Hematopoietic multipotent progenitor cell treated with erythropoietin and hydrocortisone succinate and interleukin-3 and kit ligand, for 4 days (in vitro differentiated cells): ENCODE measurements at regions not wholly inside any gene's neighbourhood (a gene's known extent, or its start where the extent isn't known, plus 50 kb on each side); places are given as distances from the start of the nearest gene placed in this dataset.
"Not testable (repeated sequence)": the region's sequence is repeated elsewhere in the genome, so short reads cannot be mapped to it uniquely, and the experiment has no call there.

Source experiments
- DNase-seq: peaks from one replicate; pipeline ENCODE4 v3.0.0-alpha.2; 2015

DNA sequence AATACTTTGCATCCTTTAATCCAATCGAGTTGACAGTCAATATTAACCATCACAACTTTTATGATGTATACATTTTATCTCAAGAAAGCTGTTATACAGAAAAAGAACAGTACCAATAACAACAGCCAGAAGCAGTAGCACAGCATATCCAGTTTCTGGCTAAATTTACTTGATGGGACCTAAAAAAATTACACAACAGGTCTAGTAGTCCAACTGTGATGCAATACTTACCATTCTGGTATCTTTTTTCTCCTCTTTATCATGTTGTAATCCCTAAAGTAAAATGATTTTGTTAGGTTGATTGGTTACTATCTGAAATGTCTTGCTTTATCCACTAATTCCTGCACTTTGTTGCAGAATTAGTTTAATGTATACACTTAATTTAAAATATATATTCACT is 1150.6 kb downstream of the FAT4 start:
- no peak for DNase-seq

- no peak for DNase-seq
Observed at GRCh38 chr4:126466848-126467247, 1152.1 kb downstream of the FAT4 start.

DNA sequence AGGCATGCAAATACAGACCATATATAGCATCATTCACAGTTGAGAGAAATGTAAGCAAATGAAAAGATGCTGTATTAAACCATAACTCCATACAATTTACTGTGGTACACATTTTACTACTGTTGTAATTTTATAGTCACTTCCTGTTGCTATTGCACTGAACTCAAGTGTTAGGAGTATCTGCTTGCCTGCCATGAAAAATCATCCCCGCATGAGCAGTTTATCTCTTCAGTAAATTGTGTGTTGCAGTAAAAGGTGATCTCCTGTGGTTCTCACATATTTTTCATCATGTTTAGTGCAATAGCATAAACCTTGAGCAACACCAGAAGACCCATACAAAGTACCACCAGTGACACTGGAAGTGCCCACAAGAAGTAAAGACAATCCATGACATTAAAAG is 1153.4 kb downstream of the FAT4 start:
- no peak for DNase-seq

GRCh38 chr4:126470862-126471261 is 1156.1 kb downstream of the FAT4 start:
- no peak for DNase-seq

- DNase-seq = no peak
Observed at GRCh38 chr4:126475730-126476129, 1157.0 kb upstream of the INTU start.

DNA sequence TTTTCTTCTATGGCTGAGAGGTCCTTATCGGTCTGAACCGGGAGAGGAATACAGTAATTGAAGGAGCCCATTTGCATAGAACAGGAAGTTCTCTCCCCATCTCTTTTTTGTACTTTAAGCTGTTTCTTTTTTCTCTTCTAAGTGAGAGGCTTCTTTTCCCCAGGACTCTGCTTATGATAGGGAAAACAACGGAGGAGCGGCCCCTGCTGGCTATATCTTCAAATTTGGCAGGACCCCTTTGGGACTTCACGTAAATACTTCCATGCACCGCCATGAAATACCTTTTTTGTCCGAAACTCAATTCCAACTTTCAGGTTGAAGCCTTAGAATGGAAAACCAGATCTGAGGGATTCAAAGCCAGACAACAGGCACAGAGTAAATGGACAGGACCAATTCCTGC is 1153.0 kb upstream of the INTU start:
- no peak for DNase-seq

DNA sequence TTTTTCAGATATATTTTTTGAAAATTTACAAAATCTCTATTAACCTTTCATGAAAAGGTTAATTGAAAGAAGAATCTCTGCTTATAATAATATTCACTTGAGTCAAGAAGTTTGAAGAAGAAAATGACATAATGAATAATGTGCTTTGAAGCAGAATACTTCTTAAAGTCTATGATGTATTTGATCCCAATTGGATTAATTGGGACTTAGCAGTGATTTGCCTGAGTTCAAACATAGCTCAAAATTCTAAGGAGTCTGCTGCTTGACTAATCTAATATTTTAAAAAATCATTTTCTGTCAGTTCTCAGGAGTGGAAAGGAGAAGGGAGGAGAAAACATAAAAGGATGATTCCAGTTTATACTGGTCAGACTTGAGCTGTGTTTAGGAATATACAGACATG is 1150.4 kb upstream of the INTU start:
- DNase-seq = no peak

DNA sequence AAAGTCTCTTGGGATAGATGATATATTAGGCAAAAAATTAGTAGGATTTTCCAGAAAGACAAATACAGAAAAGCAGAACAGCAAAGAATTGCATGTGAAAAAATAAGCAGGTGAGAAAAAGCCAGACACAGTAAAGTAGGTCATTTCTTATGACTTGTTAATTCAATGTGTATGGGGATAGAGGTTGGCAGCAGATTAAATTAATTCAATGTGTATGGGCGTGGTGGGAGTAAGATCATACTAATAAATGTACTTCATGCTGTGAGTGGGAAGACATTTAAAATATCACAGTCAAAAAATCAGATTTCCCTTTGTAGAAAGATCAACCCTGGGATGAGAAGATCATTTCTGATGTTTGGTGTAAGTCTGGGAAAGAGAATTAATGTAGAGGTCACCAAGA is 1146.4 kb upstream of the INTU start:
- no peak for DNase-seq

GRCh38 chr4:126489826-126490463 is 1142.8 kb upstream of the INTU start:
- no peak for DNase-seq

DNA sequence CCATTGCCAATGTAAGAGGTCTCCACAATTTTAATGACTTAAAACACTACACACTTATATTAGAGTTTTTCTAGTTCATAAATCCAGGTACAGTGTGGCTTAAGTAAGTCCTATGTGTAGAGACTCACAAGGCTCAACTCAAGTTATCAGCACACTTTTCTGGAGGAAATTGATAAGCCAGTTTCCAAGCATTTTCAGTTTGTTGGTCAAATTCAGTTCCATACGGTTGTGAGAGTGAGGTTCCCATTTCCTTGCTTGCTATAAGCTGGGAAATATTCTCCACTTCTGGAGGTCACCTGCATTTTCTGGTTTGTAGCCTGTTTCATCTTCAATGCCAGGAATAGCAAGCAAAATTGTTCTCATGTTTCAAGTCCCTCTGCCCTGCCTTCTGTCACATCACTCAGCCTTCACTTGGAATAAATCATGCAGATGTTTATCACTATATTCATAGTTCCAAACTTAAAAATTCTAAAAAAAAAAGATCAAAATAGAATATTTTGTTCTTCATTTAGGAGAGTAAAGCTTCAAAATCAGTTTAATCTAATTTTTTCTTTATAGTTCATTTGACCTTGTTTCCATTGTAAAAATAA is 1137.5 kb upstream of the INTU start:
- DNase-seq = no peak

- no peak for DNase-seq
Observed at GRCh38 chr4:126512979-126513378, 1119.8 kb upstream of the INTU start.

GRCh38 chr4:126513596-126513995 is 1119.2 kb upstream of the INTU start:
- no peak for DNase-seq

- DNase-seq = no peak
Observed at GRCh38 chr4:126520731-126521130, 1112.0 kb upstream of the INTU start.

- not testable (repeated sequence) for DNase-seq
Observed at GRCh38 chr4:126525400-126525799, 1107.4 kb upstream of the INTU start.

GRCh38 chr4:126526335-126526734 is 1106.4 kb upstream of the INTU start:
- DNase-seq = no peak

- no peak for DNase-seq
Observed at GRCh38 chr4:126529997-126530396, 1102.8 kb upstream of the INTU start.

DNA sequence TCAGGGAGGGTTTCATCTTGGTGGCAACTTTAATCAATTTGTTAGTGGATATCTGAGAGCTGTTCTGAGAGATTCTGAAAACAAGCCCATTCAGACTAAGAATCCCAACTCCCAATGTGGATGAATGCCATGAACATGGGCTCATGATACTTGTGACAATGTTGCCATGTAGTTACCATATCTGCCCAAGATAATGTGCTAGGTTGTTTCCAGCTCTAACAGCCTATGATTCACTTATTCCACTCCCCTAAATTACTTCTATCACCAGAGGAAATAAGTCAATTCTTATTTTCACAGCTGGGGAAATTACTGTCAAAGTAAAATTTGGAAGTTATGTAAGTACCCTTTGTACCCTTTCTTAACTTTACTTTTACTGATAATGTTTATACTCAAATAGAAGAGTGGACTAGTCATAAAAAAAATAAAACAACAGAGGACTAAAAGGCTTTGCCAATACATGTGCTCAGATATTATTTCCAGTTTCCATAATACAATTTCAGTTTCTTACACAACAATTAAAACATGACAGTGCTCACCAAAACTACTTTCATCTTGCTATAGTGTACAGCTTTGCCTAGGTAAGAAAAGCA is 1101.7 kb upstream of the INTU start:
- DNase-seq = no peak

DNA sequence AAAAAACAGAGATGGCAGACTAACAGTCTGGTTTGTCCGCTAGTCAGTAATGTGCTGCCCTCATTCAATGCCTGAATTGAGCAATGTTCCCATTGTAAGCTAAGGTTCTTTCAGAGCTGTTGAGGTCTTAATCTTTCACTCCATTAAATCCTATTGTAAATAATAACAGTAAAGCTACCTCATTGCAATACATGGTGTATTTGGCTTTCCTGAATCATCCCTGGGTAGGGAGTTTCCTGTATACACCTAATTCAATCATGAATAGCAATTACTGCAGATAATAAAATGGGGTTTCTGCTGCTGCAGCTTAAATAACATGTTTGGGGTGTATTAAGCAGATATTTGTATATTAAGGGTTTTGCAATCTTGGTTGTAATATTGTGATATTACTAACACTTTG is 1100.2 kb upstream of the INTU start:
- no peak for DNase-seq

DNA sequence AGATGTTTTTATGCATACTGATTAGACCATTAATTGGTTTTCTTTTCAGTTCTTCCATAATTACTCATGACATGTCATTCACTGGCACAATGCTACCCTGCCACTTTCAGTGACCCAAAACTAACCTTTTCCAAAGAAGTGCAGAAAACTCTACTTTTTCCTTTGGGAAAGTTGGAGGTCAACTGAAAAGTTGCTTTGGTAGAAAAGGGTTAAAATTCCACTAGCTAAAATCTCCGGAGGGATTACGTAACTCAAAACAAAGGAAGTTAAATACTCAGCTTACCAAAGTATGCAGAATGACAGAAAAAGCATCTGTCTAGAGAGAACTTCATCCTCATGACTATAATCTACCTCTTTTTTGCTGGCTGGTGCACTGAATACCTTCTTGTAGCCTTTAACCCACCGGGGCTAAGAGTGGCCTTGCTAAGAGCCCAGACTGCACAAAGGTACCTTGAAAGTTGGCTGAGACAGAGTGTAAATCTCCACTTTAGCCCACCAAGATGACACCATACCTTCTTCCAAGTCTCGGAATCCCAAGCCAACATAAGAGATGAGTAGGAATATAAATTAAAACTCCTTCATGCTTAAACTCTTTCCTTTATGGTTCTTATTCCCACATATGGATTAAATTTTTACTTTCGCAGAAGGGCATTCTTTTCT is 1099.5 kb upstream of the INTU start:
- no peak for DNase-seq

GRCh38 chr4:126539771-126540170 is 1093.0 kb upstream of the INTU start:
- DNase-seq = no peak

DNA sequence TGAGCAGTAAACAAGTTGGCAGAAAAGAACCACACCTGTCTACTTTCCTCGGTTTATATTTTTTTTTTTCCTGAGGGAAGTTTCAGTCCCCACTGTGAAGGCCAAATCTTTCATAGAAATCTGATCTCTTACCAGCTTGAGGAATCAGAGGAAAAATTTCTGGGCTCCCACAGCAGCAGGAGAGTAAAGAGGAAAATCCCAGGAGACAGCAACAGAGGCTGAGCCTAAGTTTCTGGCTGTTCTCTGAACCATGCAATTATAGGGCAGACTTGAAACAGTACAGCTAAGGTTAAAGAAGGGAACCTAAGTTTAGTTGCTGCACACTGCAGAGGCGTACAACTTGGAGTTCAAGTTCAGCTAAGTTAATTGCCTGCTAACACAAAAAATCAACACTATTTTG is 1090.9 kb upstream of the INTU start:
- no peak for DNase-seq

DNA sequence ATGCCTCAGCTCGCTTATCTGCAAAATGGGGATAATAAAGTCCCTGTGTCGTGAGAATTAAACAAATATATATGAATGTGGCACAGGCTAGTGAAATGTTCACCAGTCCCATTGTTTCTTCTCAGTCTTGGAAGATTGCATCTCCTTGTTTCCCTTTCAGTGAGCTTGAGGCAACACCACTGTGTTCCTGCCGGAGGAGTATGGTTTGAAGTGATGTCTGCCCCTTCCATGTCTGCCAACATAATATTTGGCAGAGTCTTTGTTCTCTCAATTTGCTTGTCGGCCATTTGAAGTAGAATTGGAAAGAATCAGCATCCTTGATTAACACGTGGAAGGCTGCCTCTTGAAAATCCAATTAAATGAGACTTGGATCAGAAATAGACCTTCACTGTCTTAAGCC is 1088.5 kb upstream of the INTU start:
- DNase-seq = no peak

DNA sequence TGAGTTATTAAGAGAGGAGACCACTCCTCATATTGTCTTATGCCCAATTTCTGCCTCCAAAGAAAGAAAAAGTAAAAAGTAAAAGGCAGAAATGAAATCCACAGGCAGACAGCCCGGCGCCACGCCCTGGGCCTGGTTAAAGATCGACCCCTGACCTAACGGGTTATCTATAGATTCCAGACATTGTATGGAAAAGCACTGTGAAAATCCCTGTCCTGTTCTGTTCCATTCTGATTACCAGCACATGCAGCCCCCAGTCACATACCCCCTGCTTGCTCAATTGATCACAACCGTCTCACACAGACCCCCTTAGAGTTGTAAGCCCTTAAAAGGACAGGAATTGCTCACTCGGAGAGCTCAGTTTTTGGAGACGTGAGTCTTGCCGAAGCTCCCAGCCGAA is 1086.6 kb upstream of the INTU start:
- DNase-seq = not testable (repeated sequence)

- no peak for DNase-seq
Observed at GRCh38 chr4:126547352-126547751, 1085.4 kb upstream of the INTU start.
